ENCODE measurements at regions not wholly inside any gene's neighbourhood (a gene's known extent, or its start where the extent isn't known, plus 50 kb on each side); places are given as distances from the start of the nearest gene placed in this dataset.

- no peak for TF ChIP-seq FOSL1 (IDR thresholded peaks at IDR 0.05; ENCODE audit: low read depth)
- TF ChIP-seq CTCF (IDR thresholded peaks at IDR 0.05 in 2 of 3, conservative IDR thresholded peaks at IDR 0.05 in 1 of 3; ENCODE audit: borderline replicate concordance in 1 of 3, insufficient read depth in 1 of 3, low read depth in 2 of 3, low read length in 2 of 3) = no peak
- TF ChIP-seq ZNF274 (IDR thresholded peaks at IDR 0.05; ENCODE audit: low read depth, low read length) = no peak
- no peak for TF ChIP-seq SIN3A (IDR thresholded peaks at IDR 0.05; ENCODE audit: low read depth)
- no peak for TF ChIP-seq ZBTB33 (IDR thresholded peaks at IDR 0.05; ENCODE audit: extremely low read depth, insufficient replicate concordance, low read length)
- TF ChIP-seq POLR2A (IDR thresholded peaks at IDR 0.05; ENCODE audit: borderline replicate concordance, extremely low read depth, insufficient read depth, insufficient read length) = no peak
- no peak for TF ChIP-seq SP1 (IDR thresholded peaks at IDR 0.05; ENCODE audit: low read depth)
- TF ChIP-seq MAX (IDR thresholded peaks at IDR 0.05) = no peak
- TF ChIP-seq EZH2 (IDR thresholded peaks at IDR 0.05) = no peak
Observed at GRCh38 chr13:65330691-65331090, 1899.4 kb downstream of the PCDH9 start.

Data from HCT116 (cell line).